ENCODE measurements at regions not wholly inside any gene's neighbourhood (a gene's known extent, or its start where the extent isn't known, plus 50 kb on each side); places are given as distances from the start of the nearest gene placed in this dataset.
"Not testable (repeated sequence)": the region's sequence is repeated elsewhere in the genome, so short reads cannot be mapped to it uniquely, and the experiment has no call there.

DNA sequence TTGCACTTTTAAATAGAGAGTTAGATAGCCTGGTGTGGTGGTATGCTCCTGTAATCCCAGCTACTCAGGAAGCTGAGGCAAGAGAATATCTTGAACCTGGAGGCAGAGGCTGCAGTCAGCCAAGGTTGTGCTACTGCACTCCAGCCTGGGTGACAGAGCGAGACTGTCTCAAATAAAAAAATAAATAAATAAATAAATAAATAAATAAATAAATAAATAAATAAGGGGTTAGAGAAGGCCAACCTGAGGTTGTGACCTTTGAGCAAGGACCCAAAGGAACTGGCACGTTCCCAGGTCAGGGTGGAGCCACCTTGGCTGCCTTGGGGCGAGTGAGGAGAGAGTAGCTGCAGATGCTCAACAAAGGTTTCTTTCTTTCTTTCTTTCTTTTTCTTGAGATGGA is 65.3 kb upstream of the TENM4 start:
- Histone ChIP-seq H3F3A (ENCODE audit: control insufficient read depth, insufficient read depth) (no peaks in the 10 kb centered on the region), H3K27ac (ENCODE audit: low read depth, low read length) (no peak overlapping the region), H3K79me2 (ENCODE audit: control insufficient read depth, low read length) (no peaks in the 10 kb centered on the region), H3K4me1 (ENCODE audit: control insufficient read depth, low read length) (no peaks in the 10 kb centered on the region), H3K4me3 (ENCODE audit: low read length) (no peak overlapping the region), H3K27me3 (ENCODE audit: control insufficient read depth, low read length) (no peaks in the 10 kb centered on the region), H3K4me2 (ENCODE audit: low read length) (no peak overlapping the region), H3K9me2 (replicated peaks; ENCODE audit: control insufficient read depth, low read length) (no peaks in the 10 kb centered on the region), H3K36me3 (ENCODE audit: control insufficient read depth, low read length) (no peaks in the 10 kb centered on the region), H3K9me3 (ENCODE audit: control insufficient read depth, insufficient read depth, low read length) (no peaks in the 10 kb centered on the region), H4K20me1 (ENCODE audit: control insufficient read depth, insufficient read depth, low read depth, low read length) (no peaks in the 10 kb centered on the region)
- TF ChIP-seq, protein P1, sequence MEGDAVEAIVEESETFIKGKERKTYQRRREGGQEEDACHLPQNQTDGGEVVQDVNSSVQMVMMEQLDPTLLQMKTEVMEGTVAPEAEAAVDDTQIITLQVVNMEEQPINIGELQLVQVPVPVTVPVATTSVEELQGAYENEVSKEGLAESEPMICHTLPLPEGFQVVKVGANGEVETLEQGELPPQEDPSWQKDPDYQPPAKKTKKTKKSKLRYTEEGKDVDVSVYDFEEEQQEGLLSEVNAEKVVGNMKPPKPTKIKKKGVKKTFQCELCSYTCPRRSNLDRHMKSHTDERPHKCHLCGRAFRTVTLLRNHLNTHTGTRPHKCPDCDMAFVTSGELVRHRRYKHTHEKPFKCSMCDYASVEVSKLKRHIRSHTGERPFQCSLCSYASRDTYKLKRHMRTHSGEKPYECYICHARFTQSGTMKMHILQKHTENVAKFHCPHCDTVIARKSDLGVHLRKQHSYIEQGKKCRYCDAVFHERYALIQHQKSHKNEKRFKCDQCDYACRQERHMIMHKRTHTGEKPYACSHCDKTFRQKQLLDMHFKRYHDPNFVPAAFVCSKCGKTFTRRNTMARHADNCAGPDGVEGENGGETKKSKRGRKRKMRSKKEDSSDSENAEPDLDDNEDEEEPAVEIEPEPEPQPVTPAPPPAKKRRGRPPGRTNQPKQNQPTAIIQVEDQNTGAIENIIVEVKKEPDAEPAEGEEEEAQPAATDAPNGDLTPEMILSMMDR (IDR thresholded peaks at IDR 0.05; ENCODE audit: low read depth, low read length, poor library complexity, severe bottlenecking), result no peak
- no peak for TF ChIP-seq EZH2phosphoT487 (IDR thresholded peaks at IDR 0.05; ENCODE audit: borderline replicate concordance, low read length)

DNA sequence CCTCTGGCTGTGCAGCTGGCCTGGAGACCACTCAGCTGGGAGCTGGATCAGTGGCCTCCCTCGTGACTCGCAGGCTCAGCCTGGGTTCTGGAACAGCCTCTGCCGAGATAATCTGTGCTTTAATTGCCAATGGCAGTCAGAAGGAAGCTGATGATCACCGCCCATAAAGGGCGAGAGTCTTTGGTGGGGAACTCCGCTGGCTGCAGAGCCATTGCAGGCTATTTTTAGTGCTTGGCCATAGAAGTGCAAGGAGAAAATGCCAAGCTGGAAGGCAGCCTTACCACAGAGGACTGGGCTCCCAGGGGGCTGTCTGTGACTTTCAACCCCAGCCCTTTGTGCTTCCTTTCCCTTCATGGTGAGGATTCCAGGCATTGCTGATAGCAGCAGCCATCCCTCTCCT is 62.2 kb upstream of the TENM4 start:
- Histone ChIP-seq H3K9me2 (replicated peaks; ENCODE audit: control insufficient read depth, low read length) (no peaks in the 10 kb centered on the region), H3K4me2 (ENCODE audit: low read length) (no peak overlapping the region), H3K27ac (ENCODE audit: low read depth, low read length) (no peak overlapping the region), H3K36me3 (ENCODE audit: control insufficient read depth, low read length) (no peaks in the 10 kb centered on the region), H3K79me2 (ENCODE audit: control insufficient read depth, low read length) (no peaks in the 10 kb centered on the region), H3K4me1 (ENCODE audit: control insufficient read depth, low read length) (no peaks in the 10 kb centered on the region), H4K20me1 (ENCODE audit: control insufficient read depth, insufficient read depth, low read depth, low read length) (no peaks in the 10 kb centered on the region), H3K4me3 (ENCODE audit: low read length) (no peak overlapping the region), H3F3A (ENCODE audit: control insufficient read depth, insufficient read depth) (no peaks in the 10 kb centered on the region), H3K27me3 (ENCODE audit: control insufficient read depth, low read length) (no peaks in the 10 kb centered on the region), H3K9me3 (ENCODE audit: control insufficient read depth, insufficient read depth, low read length) (no peaks in the 10 kb centered on the region)
- TF ChIP-seq, protein P1 (IDR thresholded peaks at IDR 0.05; ENCODE audit: low read depth, low read length, poor library complexity, severe bottlenecking), result no peak
- no peak for TF ChIP-seq EZH2phosphoT487 (IDR thresholded peaks at IDR 0.05; ENCODE audit: borderline replicate concordance, low read length)

DNA sequence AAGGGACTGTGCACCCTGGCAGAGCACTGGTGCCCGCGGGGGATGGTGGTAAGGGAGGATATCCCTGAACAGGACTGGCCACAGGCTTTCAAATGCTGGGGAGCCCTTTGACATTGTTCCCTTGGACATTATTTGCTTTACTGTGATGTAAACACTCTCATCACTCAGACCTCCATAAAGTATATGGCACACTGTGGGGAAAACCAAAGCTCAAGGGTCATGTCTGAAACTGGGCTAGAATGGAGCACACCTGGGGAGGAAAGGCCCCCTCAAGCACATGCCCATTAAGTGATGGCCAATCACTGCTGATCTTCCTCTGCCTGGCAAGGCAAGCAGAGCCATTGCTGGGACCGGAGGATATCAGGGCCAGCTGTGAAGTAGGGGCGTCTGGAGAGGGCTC is 60.9 kb upstream of the TENM4 start:
- Histone ChIP-seq H3F3A (ENCODE audit: control insufficient read depth, insufficient read depth) (no peaks in the 10 kb centered on the region), H4K20me1 (ENCODE audit: control insufficient read depth, insufficient read depth, low read depth, low read length) (no peaks in the 10 kb centered on the region), H3K27me3 (ENCODE audit: control insufficient read depth, low read length) (no peaks in the 10 kb centered on the region), H3K79me2 (ENCODE audit: control insufficient read depth, low read length) (no peaks in the 10 kb centered on the region), H3K4me2 (ENCODE audit: low read length) (no peak overlapping the region), H3K27ac (ENCODE audit: low read depth, low read length) (no peak overlapping the region), H3K9me3 (ENCODE audit: control insufficient read depth, insufficient read depth, low read length) (no peaks in the 10 kb centered on the region), H3K4me3 (ENCODE audit: low read length) (no peak overlapping the region), H3K4me1 (ENCODE audit: control insufficient read depth, low read length) (no peaks in the 10 kb centered on the region), H3K9me2 (replicated peaks; ENCODE audit: control insufficient read depth, low read length) (no peaks in the 10 kb centered on the region), H3K36me3 (ENCODE audit: control insufficient read depth, low read length) (no peaks in the 10 kb centered on the region)
- TF ChIP-seq, protein P1 (IDR thresholded peaks at IDR 0.05; ENCODE audit: low read depth, low read length, poor library complexity, severe bottlenecking), result no peak
- no peak for TF ChIP-seq EZH2phosphoT487 (IDR thresholded peaks at IDR 0.05; ENCODE audit: borderline replicate concordance, low read length)

DNA sequence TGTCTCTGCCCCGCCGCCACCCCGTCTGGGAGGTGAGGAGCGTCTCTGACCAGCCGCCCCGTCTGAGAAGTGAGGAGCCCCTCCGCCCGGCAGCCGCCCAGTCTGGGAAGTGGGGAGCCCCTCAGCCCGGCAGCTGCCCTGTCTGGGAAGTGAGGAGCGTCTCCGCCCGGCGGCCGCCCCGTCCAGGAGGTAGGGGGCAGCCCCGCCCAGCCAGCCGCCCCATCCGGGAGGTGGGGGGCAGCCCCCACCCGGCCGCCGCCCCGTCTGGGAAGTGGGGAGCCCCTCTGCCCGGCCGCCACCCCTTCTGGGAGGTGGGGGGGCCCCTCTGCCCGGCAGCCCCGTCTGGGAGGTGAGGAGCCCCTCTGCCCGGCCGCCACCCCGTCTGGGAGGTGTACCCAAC is 59.1 kb upstream of the TENM4 start:
- H3K4me3 ChIP-seq (ENCODE audit: low read length); H3K4me2 ChIP-seq (ENCODE audit: low read length): not testable (repeated sequence)

More for the DNA sequence above, 59.1 kb upstream of the TENM4 start:
- H3K27ac ChIP-seq (ENCODE audit: low read depth, low read length); H3K36me3 ChIP-seq (ENCODE audit: control insufficient read depth, low read length); H3K9me3 ChIP-seq (ENCODE audit: control insufficient read depth, insufficient read depth, low read length); H4K20me1 ChIP-seq (ENCODE audit: control insufficient read depth, insufficient read depth, low read depth, low read length); H3K79me2 ChIP-seq (ENCODE audit: control insufficient read depth, low read length); H3K27me3 ChIP-seq (ENCODE audit: control insufficient read depth, low read length); H3K4me1 ChIP-seq (ENCODE audit: control insufficient read depth, low read length); H3K9me2 ChIP-seq (replicated peaks; ENCODE audit: control insufficient read depth, low read length); H3F3A ChIP-seq (ENCODE audit: control insufficient read depth, insufficient read depth): not testable (repeated sequence)
